SU-DHL-6 (cell line): ENCODE measurements at regions not wholly inside any gene's neighbourhood (a gene's known extent, or its start where the extent isn't known, plus 50 kb on each side); places are given as distances from the start of the nearest gene placed in this dataset.

Experiments used
- H2AFZ ChIP-seq: fragments of 200-600 bp; sonication (generic); 2 replicates; pipeline ENCODE4 v1.6.1; 2014; ENCODE audit warnings: low read depth, mild to moderate bottlenecking, moderate library complexity, mixed read lengths, antibody characterized with exemption, low read length; ENCODE audit not compliant: severe bottlenecking
- H3F3A ChIP-seq: fragments of 200-600 bp; shearing (Covaris generic); 2 replicates; pipeline ENCODE4 v1.6.0; 2016; ENCODE audit warnings: antibody characterized with exemption, mild to moderate bottlenecking; ENCODE audit not compliant: insufficient read depth
- H3K27ac ChIP-seq: fragments of 200-600 bp; sonication (generic); 2 replicates; pipeline ENCODE4 v1.5.1; 2016; ENCODE audit warnings: low read depth, mild to moderate bottlenecking, low read length, moderate library complexity, mixed read lengths
- H3K27me3 ChIP-seq: fragments of 200-600 bp; sonication (generic), shearing (Covaris generic); 2 replicates; pipeline ENCODE4 v1.6.0; 2014; ENCODE audit warnings: mild to moderate bottlenecking, low read length
- H3K36me3 ChIP-seq: fragments of 200-600 bp; sonication (generic); 2 replicates; pipeline ENCODE4 v1.6.1; 2014; ENCODE audit warnings: mild to moderate bottlenecking, low read length, mixed read lengths
- H3K4me2 ChIP-seq: fragments of 300-600, 200-600 bp; shearing (Covaris generic), sonication (generic); 2 replicates; pipeline ENCODE4 v1.6.0; 2014; ENCODE audit warnings: low read length, low read depth, mild to moderate bottlenecking; ENCODE audit not compliant: poor library complexity, severe bottlenecking
- H3K4me3 ChIP-seq: fragments of 200-600 bp; sonication (generic); 2 replicates; pipeline ENCODE4 v1.5.1; 2014; ENCODE audit warnings: antibody characterized with exemption, low read length, mild to moderate bottlenecking, mixed read lengths; ENCODE audit not compliant: insufficient read depth, poor library complexity, severe bottlenecking
- H3K79me2 ChIP-seq: fragments of 200-600 bp; sonication (generic); 2 replicates; pipeline ENCODE4 v1.6.1; 2014; ENCODE audit warnings: mild to moderate bottlenecking, low read length, moderate library complexity; ENCODE audit not compliant: insufficient read depth
- H3K9ac ChIP-seq: fragments of 200-600 bp; sonication (generic); 2 replicates; pipeline ENCODE4 v1.7.0; 2014; ENCODE audit warnings: mild to moderate bottlenecking, low read length
- H3K9me2 ChIP-seq: fragments of 200-600 bp; sonication (generic); replicated peaks from 2 replicates; pipeline ENCODE4 v1.6.1; 2014; ENCODE audit warnings: low read length; ENCODE audit not compliant: insufficient read depth
- H3K9me3 ChIP-seq: fragments of 200-600 bp; sonication (generic); 2 replicates; pipeline ENCODE4 v1.6.1; 2014; ENCODE audit warnings: low read length, mixed read lengths; ENCODE audit not compliant: insufficient read depth
- H4K20me1 ChIP-seq: fragments of 200-600 bp; sonication (generic); 2 replicates; pipeline ENCODE4 v1.6.1; 2014; ENCODE audit warnings: low read depth, mild to moderate bottlenecking, antibody characterized with exemption, low read length, moderate library complexity, mixed read lengths
- EZH2phosphoT487 ChIP-seq: fragments of 200-600 bp; sonication (generic), shearing (Covaris generic); conservative IDR thresholded peaks from 2 replicates; pipeline ENCODE4 v1.6.1; 2018; ENCODE audit warnings: mild to moderate bottlenecking, antibody characterized with exemption, low read length, moderate library complexity, mixed read lengths
- TF ChIP-seq, protein P1 (sequence below): fragments of 200-600 bp; sonication (generic); IDR thresholded peaks from one replicate; pipeline ENCODE4 v1.5.1; 2017; ENCODE audit warnings: antibody characterized with exemption, mild to moderate bottlenecking, low read length, moderate library complexity; ENCODE audit not compliant: insufficient read depth, poor library complexity, severe bottlenecking

- no peak overlapping the region for H3K4me3 ChIP-seq
- no peak overlapping the region for H3K27ac ChIP-seq
- H3K4me2 ChIP-seq = no peak overlapping the region
- H3K9ac ChIP-seq = no peak overlapping the region
- H4K20me1 ChIP-seq = no peaks in the 10 kb centered on the region
- no peak for TF ChIP-seq EZH2phosphoT487
- TF ChIP-seq, protein P1, sequence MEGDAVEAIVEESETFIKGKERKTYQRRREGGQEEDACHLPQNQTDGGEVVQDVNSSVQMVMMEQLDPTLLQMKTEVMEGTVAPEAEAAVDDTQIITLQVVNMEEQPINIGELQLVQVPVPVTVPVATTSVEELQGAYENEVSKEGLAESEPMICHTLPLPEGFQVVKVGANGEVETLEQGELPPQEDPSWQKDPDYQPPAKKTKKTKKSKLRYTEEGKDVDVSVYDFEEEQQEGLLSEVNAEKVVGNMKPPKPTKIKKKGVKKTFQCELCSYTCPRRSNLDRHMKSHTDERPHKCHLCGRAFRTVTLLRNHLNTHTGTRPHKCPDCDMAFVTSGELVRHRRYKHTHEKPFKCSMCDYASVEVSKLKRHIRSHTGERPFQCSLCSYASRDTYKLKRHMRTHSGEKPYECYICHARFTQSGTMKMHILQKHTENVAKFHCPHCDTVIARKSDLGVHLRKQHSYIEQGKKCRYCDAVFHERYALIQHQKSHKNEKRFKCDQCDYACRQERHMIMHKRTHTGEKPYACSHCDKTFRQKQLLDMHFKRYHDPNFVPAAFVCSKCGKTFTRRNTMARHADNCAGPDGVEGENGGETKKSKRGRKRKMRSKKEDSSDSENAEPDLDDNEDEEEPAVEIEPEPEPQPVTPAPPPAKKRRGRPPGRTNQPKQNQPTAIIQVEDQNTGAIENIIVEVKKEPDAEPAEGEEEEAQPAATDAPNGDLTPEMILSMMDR = no peak
- H3K27me3 ChIP-seq = no peaks in the 10 kb centered on the region
- no peaks in the 10 kb centered on the region for H3K79me2 ChIP-seq
- H3K9me2 ChIP-seq = no peaks in the 10 kb centered on the region
- no peak overlapping the region for H2AFZ ChIP-seq
- no peaks in the 10 kb centered on the region for H3F3A ChIP-seq
- no peaks in the 10 kb centered on the region; the same call in 1 of the 2 replicates for H3K9me3 ChIP-seq
- no peaks in the 10 kb centered on the region for H3K36me3 ChIP-seq
Observed at GRCh38 chr13:56659041-56659471, 481.7 kb upstream of the PRR20A start.

DNA sequence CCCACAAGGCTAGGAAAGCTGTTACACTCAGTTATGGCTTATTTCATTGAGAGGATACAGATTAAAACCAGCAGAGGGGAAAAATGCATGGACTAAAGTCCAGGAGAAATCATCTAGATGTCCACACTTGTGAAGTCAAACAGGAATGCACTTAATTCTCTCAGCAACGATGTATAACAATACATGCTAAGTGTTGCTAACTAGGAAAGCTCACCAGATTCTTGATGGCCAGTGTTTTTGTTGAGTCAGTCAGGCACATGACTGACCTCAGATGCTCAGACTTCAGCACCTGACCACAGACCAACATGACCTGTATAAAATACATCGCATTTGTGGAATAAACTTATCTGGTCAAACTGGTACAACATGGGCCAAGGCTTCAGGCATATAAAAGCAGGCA is 470.2 kb upstream of the PRR20A start:
- H3K27ac ChIP-seq = no peak overlapping the region
- TF ChIP-seq, protein P1 = no peak
- no peak for TF ChIP-seq EZH2phosphoT487
- H2AFZ ChIP-seq = no peak overlapping the region
- H3K4me3 ChIP-seq = no peak overlapping the region
- H3F3A ChIP-seq = no peaks in the 10 kb centered on the region
- no peak overlapping the region for H3K9ac ChIP-seq
- no peaks in the 10 kb centered on the region for H3K36me3 ChIP-seq
- no peaks in the 10 kb centered on the region for H3K27me3 ChIP-seq
- H4K20me1 ChIP-seq = no peaks in the 10 kb centered on the region
- H3K79me2 ChIP-seq = no peaks in the 10 kb centered on the region
- no peaks in the 10 kb centered on the region for H3K9me3 ChIP-seq
- no peaks in the 10 kb centered on the region for H3K9me2 ChIP-seq
- no peak overlapping the region for H3K4me2 ChIP-seq

GRCh38 chr13:56681404-56681803 is 459.3 kb upstream of the PRR20A start:
- H3K9me2 ChIP-seq = no peaks in the 10 kb centered on the region
- no peaks in the 10 kb centered on the region for H4K20me1 ChIP-seq
- H3K9me3 ChIP-seq = no peaks in the 10 kb centered on the region; the same call in 1 of the 2 replicates
- no peak overlapping the region for H3K27ac ChIP-seq
- no peak overlapping the region for H2AFZ ChIP-seq
- no peak overlapping the region for H3K4me3 ChIP-seq
- no peak overlapping the region for H3K4me2 ChIP-seq
- H3F3A ChIP-seq = no peaks in the 10 kb centered on the region
- no peaks in the 10 kb centered on the region for H3K79me2 ChIP-seq
- no peaks in the 10 kb centered on the region for H3K27me3 ChIP-seq
- no peak overlapping the region for H3K9ac ChIP-seq
- no peaks in the 10 kb centered on the region; the same call in 1 of the 2 replicates for H3K36me3 ChIP-seq
- no peak for TF ChIP-seq EZH2phosphoT487
- TF ChIP-seq, protein P1 = no peak
